Esophagus muscularis mucosa (tissue), 4 donors: ENCODE measurements at regions not wholly inside any gene's neighbourhood (a gene's known extent, or its start where the extent isn't known, plus 50 kb on each side); places are given as distances from the start of the nearest gene placed in this dataset.

Source experiments
- CTCF ChIP-seq, 3 experiments: fragments of 200-600 bp in 2 of 3; fragments of 450-650 bp in 1 of 3; sonication (generic) in 2 of 3; IDR thresholded peaks; one replicate each; pipeline ENCODE4 v1.5.1; 2017 to 2019; ENCODE audit warnings: antibody characterized with exemption in 3 of 3, mild to moderate bottlenecking in 2 of 3, moderate library complexity in 1 of 3
- EP300 ChIP-seq: sonication (generic); formaldehyde crosslinking; IDR thresholded peaks from one replicate; pipeline ENCODE4 v1.6.1; 2017; ENCODE audit warnings: antibody characterized with exemption
- POLR2A ChIP-seq: fragments of 450-650 bp; IDR thresholded peaks from one replicate; pipeline ENCODE4 v1.6.1; 2017; ENCODE audit warnings: antibody characterized with exemption, moderate library complexity, mild to moderate bottlenecking, low read depth
- POLR2AphosphoS5 ChIP-seq, 2 donors: sonication (generic); formaldehyde crosslinking; IDR thresholded peaks; one replicate each; pipeline ENCODE4 v1.6.1; 2017; ENCODE audit warnings: antibody characterized with exemption in 2 of 2

- TF ChIP-seq CTCF (IDR thresholded peaks at IDR 0.05): no peak
- no peak for TF ChIP-seq POLR2A
- TF ChIP-seq EP300: no peak
- TF ChIP-seq POLR2AphosphoS5 (IDR thresholded peaks at IDR 0.05): no peak
Measured at GRCh38 chrX:139446832-139447231, 83.7 kb upstream of the F9 start.
